ENCODE measurements at regions not wholly inside any gene's neighbourhood (a gene's known extent, or its start where the extent isn't known, plus 50 kb on each side); places are given as distances from the start of the nearest gene placed in this dataset.

DNA sequence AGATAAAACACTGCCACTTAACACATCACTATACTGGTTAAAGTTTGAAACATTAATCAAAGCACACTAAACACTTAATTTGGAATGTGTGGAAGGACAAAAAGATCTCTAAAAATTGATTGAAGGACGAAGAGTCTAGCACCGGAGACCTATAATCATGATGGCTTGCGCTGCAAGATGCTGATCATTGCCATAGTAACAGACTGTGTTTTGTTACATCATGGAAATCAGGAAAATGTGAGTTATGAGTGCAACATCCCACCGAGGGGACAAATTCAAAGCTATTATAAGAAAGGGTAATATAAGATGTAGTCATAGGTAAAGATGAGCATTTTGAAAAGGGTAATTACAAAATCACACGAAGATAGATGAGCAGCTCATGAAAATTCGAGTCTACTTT is 278.8 kb upstream of the CTNND2 start (continued):
- no peak for TF ChIP-seq RXRA (IDR thresholded peaks at IDR 0.05; ENCODE audit: insufficient read depth, low read depth, low read length)

DNA sequence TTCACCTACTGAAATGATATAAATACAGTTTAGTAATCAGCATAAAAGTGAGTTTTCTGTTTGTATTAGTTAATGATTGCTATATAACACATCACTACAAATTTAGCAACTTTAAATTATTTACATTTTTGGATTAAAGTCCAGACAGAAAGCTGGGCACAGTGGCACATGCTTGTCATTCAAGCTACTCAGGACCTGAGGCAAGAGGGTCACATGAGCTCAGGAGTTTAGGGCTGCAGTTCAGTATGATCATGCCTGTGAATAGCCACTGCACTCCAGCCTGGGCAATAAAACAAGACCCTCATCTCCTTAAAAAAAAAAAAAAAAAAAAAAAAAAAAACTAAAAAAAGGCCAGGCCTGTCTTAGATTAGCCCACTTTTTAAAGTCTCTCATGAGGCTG is 273.6 kb upstream of the CTNND2 start:
- no peak overlapping the region for H2BK12ac ChIP-seq (ENCODE audit: low read depth, low read length)
- no peak overlapping the region for H3K4me2 ChIP-seq (ENCODE audit: insufficient read depth in 1 of 2, low read depth in 2 of 2, low read length in 2 of 2)
- H3K56ac ChIP-seq (replicated peaks; ENCODE audit: insufficient read length, low read depth, low read length) = no peak overlapping the region
- no peak overlapping the region for H3K14ac ChIP-seq (ENCODE audit: insufficient read length)
- no peak overlapping the region for H4K91ac ChIP-seq (replicated peaks; ENCODE audit: insufficient read length, low read length)
- no peak overlapping the region for H4K8ac ChIP-seq (ENCODE audit: extremely low read depth, insufficient read depth, low read length)
- H3K79me1 ChIP-seq (ENCODE audit: low read depth, low read length) = no peaks in the 10 kb centered on the region
- no peak overlapping the region for H3K23ac ChIP-seq (ENCODE audit: insufficient read length)
- H3K27ac ChIP-seq (ENCODE audit: low read depth, low read length) = no peak overlapping the region
- H3K36me3 ChIP-seq (ENCODE audit: control insufficient read depth in 2 of 4, insufficient read depth in 4 of 4, low read length in 3 of 4) = peaks cover 0 to 6% (median 0%) of the 10 kb centered on the region in 4 experiments; a peak in 1 of 8 replicates
- peaks cover 0 to 3% of the 10 kb centered on the region in 2 experiments; a peak in 1 of 4 replicates for H3K9me3 ChIP-seq (ENCODE audit: insufficient read depth in 2 of 2, low read depth in 1 of 2, low read length in 1 of 2)
- no peak overlapping the region for H3K9ac ChIP-seq (replicated peaks in 1 of 4; ENCODE audit: extremely low read depth in 1 of 4, low read depth in 3 of 4, low read length in 3 of 4)
- H2AK5ac ChIP-seq (ENCODE audit: low read depth, low read length) = no peak overlapping the region
- no peaks in the 10 kb centered on the region for H3K79me2 ChIP-seq (ENCODE audit: control insufficient read depth in 1 of 2, insufficient read depth in 2 of 2, low read length in 2 of 2)
- no peak for TF ChIP-seq NANOG (IDR thresholded peaks at IDR 0.05; ENCODE audit: insufficient read depth, low read depth, low read length, poor library complexity, severe bottlenecking)
- TF ChIP-seq CHD2 (IDR thresholded peaks at IDR 0.05; ENCODE audit: low read length) = no peak
- TF ChIP-seq HDAC6 (IDR thresholded peaks at IDR 0.05; ENCODE audit: low read depth, low read length) = no peak
- no peak for TF ChIP-seq JUN (IDR thresholded peaks at IDR 0.05; ENCODE audit: low read depth, low read length)
- no peak for TF ChIP-seq CHD1 (IDR thresholded peaks at IDR 0.05; ENCODE audit: low read depth, low read length)
- TF ChIP-seq POLR2A (IDR thresholded peaks at IDR 0.05; ENCODE audit: control extremely low read depth in 1 of 2, low read depth in 2 of 2, low read length in 2 of 2) = no peak
- no peak overlapping the region for H3K4me3 ChIP-seq (ENCODE audit: extremely low read depth in 1 of 4, insufficient read depth in 2 of 4, low read depth in 3 of 4, low read length in 4 of 4)
- H2BK5ac ChIP-seq (ENCODE audit: low read depth, low read length) = no peak overlapping the region
- H3K18ac ChIP-seq (ENCODE audit: extremely low read depth, low read length) = no peak overlapping the region
- FAIRE-seq (no peak), DNase-seq (ENCODE audit: low read depth in 1 of 2, low spot score in 2 of 2) (no peak)
- no peak overlapping the region for H3K4ac ChIP-seq (replicated peaks; ENCODE audit: insufficient read length, low read depth, low read length)
- no peaks in the 10 kb centered on the region for H3K23me2 ChIP-seq (ENCODE audit: low read depth, low read length)
- H3K4me1 ChIP-seq (replicated peaks in 1 of 4; ENCODE audit: control insufficient read depth in 3 of 4, insufficient read depth in 4 of 4, low read length in 3 of 4) = peaks cover 0 to 24% (median 9%) of the 10 kb centered on the region in 4 experiments; a peak in 4 of 7 replicates
- H2AFZ ChIP-seq (ENCODE audit: low read length) = no peak overlapping the region
- H2BK20ac ChIP-seq (ENCODE audit: low read length) = no peak overlapping the region
- POLR2A ChIA-PET (ENCODE audit: partially characterized antibody) = no interaction called here
- no peak overlapping the region for H2BK15ac ChIP-seq (ENCODE audit: low read length)
- CTCF ChIA-PET (ENCODE audit: partially characterized antibody) = interaction anchor here (0.9 kb wide), 1 partner anchor 11 kb away, joined by 3 read pairs; no protein-coding TSS in a partner anchor
- no peaks in the 10 kb centered on the region for H4K20me1 ChIP-seq (replicated peaks in 1 of 2; ENCODE audit: control insufficient read depth in 1 of 2, insufficient read depth in 2 of 2, low read length in 2 of 2)
- H3K27me3 ChIP-seq (replicated peaks in 1 of 4; ENCODE audit: control insufficient read depth in 3 of 4, extremely low read depth in 1 of 4, insufficient read depth in 3 of 4, low read length in 3 of 4) = no peaks in the 10 kb centered on the region
- H2BK120ac ChIP-seq (replicated peaks; ENCODE audit: low read depth, low read length) = no peak overlapping the region
- H4K5ac ChIP-seq (ENCODE audit: insufficient read length, low read depth, low read length) = no peak overlapping the region

Measured in H1 (cell line).